Karpas-422 (cell line): ENCODE measurements at regions not wholly inside any gene's neighbourhood (a gene's known extent, or its start where the extent isn't known, plus 50 kb on each side); places are given as distances from the start of the nearest gene placed in this dataset.

Experiments
- DNase-seq: peaks from one replicate; pipeline ENCODE4 v3.0.0-alpha.2; 2015
- H2AFZ ChIP-seq: fragments of 200-600 bp; sonication (generic); 2 replicates; pipeline ENCODE4 v1.6.1; 2014; ENCODE audit warnings: antibody characterized with exemption, low read length, mixed read lengths
- H3K27ac ChIP-seq: fragments of 200-600 bp; sonication (generic); 2 replicates; pipeline ENCODE4 v1.5.1; 2014; ENCODE audit warnings: mild to moderate bottlenecking, low read length, moderate library complexity
- H3K27me3 ChIP-seq: fragments of 200-600 bp; sonication (generic); 2 replicates; pipeline ENCODE4 v1.6.1; 2014; ENCODE audit warnings: low read length, mixed read lengths
- H3K36me3 ChIP-seq: fragments of 200-600 bp; sonication (generic); 2 replicates; pipeline ENCODE4 v1.6.1; 2014; ENCODE audit warnings: low read length, mixed read lengths; ENCODE audit not compliant: insufficient read depth
- H3K4me1 ChIP-seq: fragments of 200-600 bp; sonication (generic); 2 replicates; pipeline ENCODE4 v1.6.1; 2014; ENCODE audit warnings: mild to moderate bottlenecking, low read length, mixed read lengths
- H3K4me2 ChIP-seq: fragments of 200-600 bp; sonication (generic); 2 replicates; pipeline ENCODE4 v1.6.1; 2014; ENCODE audit warnings: low read length, low read depth, mild to moderate bottlenecking; ENCODE audit not compliant: poor library complexity, severe bottlenecking
- H3K4me3 ChIP-seq: fragments of 200-600 bp; sonication (generic); 2 replicates; pipeline ENCODE4 v1.5.1; 2014; ENCODE audit warnings: mild to moderate bottlenecking, antibody characterized with exemption, low read length, mixed read lengths
- H3K79me2 ChIP-seq: fragments of 200-600 bp; sonication (generic); 2 replicates; pipeline ENCODE4 v1.6.1; 2014; ENCODE audit warnings: mild to moderate bottlenecking, low read length, mixed read lengths
- H3K9ac ChIP-seq: fragments of 200-600 bp; sonication (generic); 2 replicates; pipeline ENCODE4 v1.6.0; 2014; ENCODE audit warnings: low read length
- H3K9me2 ChIP-seq: fragments of 200-600 bp; sonication (generic), shearing (Covaris generic); replicated peaks from 2 replicates; pipeline ENCODE4 v1.6.0; 2014; ENCODE audit warnings: mild to moderate bottlenecking, low read length, moderate library complexity; ENCODE audit not compliant: insufficient read depth
- H3K9me3 ChIP-seq: fragments of 300-700, 200-600 bp; sonication (generic); 2 replicates; pipeline ENCODE4 v1.6.1; 2014; ENCODE audit warnings: low read length, mixed read lengths
- H4K20me1 ChIP-seq: fragments of 200-600 bp; sonication (generic); 2 replicates; pipeline ENCODE4 v1.6.1; 2014; ENCODE audit warnings: mild to moderate bottlenecking, antibody characterized with exemption, low read length, low read depth; ENCODE audit not compliant: insufficient read depth

- no peaks in the 10 kb centered on the region for H3K9me3 ChIP-seq
- no peak overlapping the region for H2AFZ ChIP-seq
- no peak for DNase-seq
- no peaks in the 10 kb centered on the region for H4K20me1 ChIP-seq
- no peaks in the 10 kb centered on the region for H3K9me2 ChIP-seq
- H3K79me2 ChIP-seq = no peaks in the 10 kb centered on the region
- no peaks in the 10 kb centered on the region for H3K4me1 ChIP-seq
- H3K27me3 ChIP-seq = no peaks in the 10 kb centered on the region; the same call in 1 of the 2 replicates
- no peaks in the 10 kb centered on the region for H3K36me3 ChIP-seq
- no peak overlapping the region for H3K4me3 ChIP-seq
- no peak overlapping the region for H3K4me2 ChIP-seq
- H3K27ac ChIP-seq = no peak overlapping the region
- H3K9ac ChIP-seq = no peak overlapping the region
Observed at GRCh38 chr5:133756756-133757155, 144.4 kb upstream of the FSTL4 start.

- no peak overlapping the region for H3K4me3 ChIP-seq
- DNase-seq = no peak
- no peak overlapping the region for H2AFZ ChIP-seq
- no peaks in the 10 kb centered on the region for H3K79me2 ChIP-seq
- H3K4me1 ChIP-seq = no peaks in the 10 kb centered on the region
- H3K36me3 ChIP-seq = no peaks in the 10 kb centered on the region
- H3K9me2 ChIP-seq = no peaks in the 10 kb centered on the region
- H3K4me2 ChIP-seq = no peak overlapping the region
- H3K27me3 ChIP-seq = no peaks in the 10 kb centered on the region; the same call in 1 of the 2 replicates
- no peak overlapping the region for H3K9ac ChIP-seq
- no peaks in the 10 kb centered on the region for H4K20me1 ChIP-seq
- H3K27ac ChIP-seq = no peak overlapping the region
- no peaks in the 10 kb centered on the region for H3K9me3 ChIP-seq
Observed at GRCh38 chr5:133756036-133756435, 143.7 kb upstream of the FSTL4 start.

GRCh38 chr5:133754575-133755169 is 142.3 kb upstream of the FSTL4 start:
- no peaks in the 10 kb centered on the region for H3K36me3 ChIP-seq
- no peak overlapping the region for H3K27ac ChIP-seq
- H3K9me2 ChIP-seq = no peaks in the 10 kb centered on the region
- H3K9me3 ChIP-seq = no peaks in the 10 kb centered on the region
- H3K4me3 ChIP-seq = no peak overlapping the region
- no peak overlapping the region for H3K9ac ChIP-seq
- no peak overlapping the region for H3K4me2 ChIP-seq
- H3K4me1 ChIP-seq = peaks cover 4% of the 10 kb centered on the region
- no peaks in the 10 kb centered on the region; the same call in 1 of the 2 replicates for H3K27me3 ChIP-seq
- no peaks in the 10 kb centered on the region for H3K79me2 ChIP-seq
- no peak overlapping the region for H2AFZ ChIP-seq
- peak; percentile 69 for DNase-seq
- no peaks in the 10 kb centered on the region for H4K20me1 ChIP-seq

- Histone ChIP-seq H2AFZ (no peak overlapping the region), H4K20me1 (no peaks in the 10 kb centered on the region), H3K9me2 (no peaks in the 10 kb centered on the region), H3K36me3 (no peaks in the 10 kb centered on the region), H3K4me3 (no peak overlapping the region), H3K79me2 (no peaks in the 10 kb centered on the region), H3K27me3 (no peaks in the 10 kb centered on the region; the same call in 1 of the 2 replicates), H3K9ac (no peak overlapping the region), H3K9me3 (no peaks in the 10 kb centered on the region), H3K4me2 (no peak overlapping the region), H3K27ac (no peak overlapping the region), H3K4me1 (peaks cover 13% of the 10 kb centered on the region)
- DNase-seq = no peak
Observed at GRCh38 chr5:133753856-133754255, 141.5 kb upstream of the FSTL4 start.

GRCh38 chr5:133751846-133752245 is 139.5 kb upstream of the FSTL4 start:
- no peak for DNase-seq
- no peaks in the 10 kb centered on the region for H3K79me2 ChIP-seq
- H3K9ac ChIP-seq = no peak overlapping the region
- no peaks in the 10 kb centered on the region for H3K9me2 ChIP-seq
- H3K4me1 ChIP-seq = peaks cover 13% of the 10 kb centered on the region
- H4K20me1 ChIP-seq = no peaks in the 10 kb centered on the region
- no peak overlapping the region for H3K4me2 ChIP-seq
- H3K27me3 ChIP-seq = no peaks in the 10 kb centered on the region
- H3K27ac ChIP-seq = no peak overlapping the region
- H3K4me3 ChIP-seq = no peak overlapping the region
- H2AFZ ChIP-seq = no peak overlapping the region
- H3K36me3 ChIP-seq = no peaks in the 10 kb centered on the region
- no peaks in the 10 kb centered on the region for H3K9me3 ChIP-seq

GRCh38 chr5:133751421-133751820 is 139.1 kb upstream of the FSTL4 start:
- Histone ChIP-seq H3K9ac (no peak overlapping the region), H3K79me2 (no peaks in the 10 kb centered on the region), H3K27me3 (no peaks in the 10 kb centered on the region), H3K27ac (no peak overlapping the region), H3K4me2 (no peak overlapping the region), H3K36me3 (no peaks in the 10 kb centered on the region), H3K9me3 (no peaks in the 10 kb centered on the region), H4K20me1 (no peaks in the 10 kb centered on the region), H3K9me2 (no peaks in the 10 kb centered on the region), H3K4me3 (no peak overlapping the region), H3K4me1 (peaks cover 13% of the 10 kb centered on the region), H2AFZ (no peak overlapping the region)
- no peak for DNase-seq

- H3K4me3 ChIP-seq = no peak overlapping the region
- no peak for DNase-seq
- no peaks in the 10 kb centered on the region for H3K27me3 ChIP-seq
- H2AFZ ChIP-seq = no peak overlapping the region
- no peak overlapping the region for H3K27ac ChIP-seq
- H3K4me1 ChIP-seq = peaks cover 13% of the 10 kb centered on the region
- no peaks in the 10 kb centered on the region for H3K79me2 ChIP-seq
- H3K9me2 ChIP-seq = no peaks in the 10 kb centered on the region
- no peak overlapping the region for H3K4me2 ChIP-seq
- no peaks in the 10 kb centered on the region for H3K9me3 ChIP-seq
- H4K20me1 ChIP-seq = no peaks in the 10 kb centered on the region
- no peaks in the 10 kb centered on the region for H3K36me3 ChIP-seq
- H3K9ac ChIP-seq = no peak overlapping the region
Observed at GRCh38 chr5:133750856-133751255, 138.5 kb upstream of the FSTL4 start.

- H3K79me2 ChIP-seq = no peaks in the 10 kb centered on the region
- no peak overlapping the region for H2AFZ ChIP-seq
- no peaks in the 10 kb centered on the region for H4K20me1 ChIP-seq
- H3K4me3 ChIP-seq = no peak overlapping the region
- no peaks in the 10 kb centered on the region for H3K9me2 ChIP-seq
- H3K4me2 ChIP-seq = no peak overlapping the region
- no peaks in the 10 kb centered on the region for H3K9me3 ChIP-seq
- H3K36me3 ChIP-seq = no peaks in the 10 kb centered on the region
- H3K9ac ChIP-seq = no peak overlapping the region
- no peak for DNase-seq
- H3K4me1 ChIP-seq = peaks cover 13% of the 10 kb centered on the region
- H3K27ac ChIP-seq = no peak overlapping the region
- no peaks in the 10 kb centered on the region for H3K27me3 ChIP-seq
Observed at GRCh38 chr5:133750356-133750755, 138.0 kb upstream of the FSTL4 start.
